Smooth muscle cell (in vitro differentiated cells): ENCODE measurements at regions not wholly inside any gene's neighbourhood (a gene's known extent, or its start where the extent isn't known, plus 50 kb on each side); places are given as distances from the start of the nearest gene placed in this dataset.

Experiments
- DNase-seq: peaks from one replicate; lab custom pipeline; 2025; ENCODE audit not compliant: unreplicated experiment; lab: John Stamatoyannopoulos, UW
- H2AFZ ChIP-seq: fragments of 200-600 bp; sonication (generic); 2 replicates; pipeline ENCODE4 v1.6.0; 2016; ENCODE audit warnings: antibody characterized with exemption, low read depth, mild to moderate bottlenecking
- H3F3A ChIP-seq: fragments of 200-600 bp; sonication (generic); 2 replicates; pipeline ENCODE4 v1.6.0; 2017; ENCODE audit warnings: antibody characterized with exemption, low read depth
- H3K27ac ChIP-seq: fragments of 200-600 bp; sonication (generic); 2 replicates; pipeline ENCODE4 v1.5.1; 2016; ENCODE audit warnings: low read depth, mild to moderate bottlenecking
- H3K27me3 ChIP-seq: fragments of 200-600 bp; sonication (generic); 2 replicates; pipeline ENCODE4 v1.6.1; 2016; ENCODE audit warnings: low read depth, mild to moderate bottlenecking
- H3K36me3 ChIP-seq: fragments of 200-600 bp; sonication (generic); 2 replicates; pipeline ENCODE4 v1.5.1; 2016; ENCODE audit warnings: low read depth
- H3K4me1 ChIP-seq: fragments of 200-600 bp; sonication (generic); 2 replicates; pipeline ENCODE4 v1.5.1; 2016; ENCODE audit warnings: low read depth
- H3K4me2 ChIP-seq: fragments of 200-600 bp; sonication (generic); 2 replicates; pipeline ENCODE4 v1.6.0; 2016; ENCODE audit warnings: mild to moderate bottlenecking
- H3K4me3 ChIP-seq: fragments of 200-600 bp; sonication (generic); 2 replicates; pipeline ENCODE4 v1.5.1; 2016; ENCODE audit warnings: mild to moderate bottlenecking
- H3K79me2 ChIP-seq: fragments of 200-600 bp; sonication (generic); 2 replicates; pipeline ENCODE4 v1.6.0; 2016; ENCODE audit warnings: low read depth, mild to moderate bottlenecking
- H3K9ac ChIP-seq: fragments of 200-600 bp; sonication (generic); 2 replicates; pipeline ENCODE4 v1.6.0; 2016; ENCODE audit warnings: low read depth
- H3K9me3 ChIP-seq: fragments of 200-600 bp; sonication (generic); replicated peaks from 2 replicates; pipeline ENCODE4 v1.5.1; 2016; ENCODE audit warnings: low read depth
- H4K20me1 ChIP-seq: fragments of 200-600 bp; sonication (generic); 2 replicates; pipeline ENCODE4 v1.6.0; 2016; ENCODE audit warnings: low read depth
- WGBS: methylation state at CpG from one replicate; pipeline ENCODE4 v1.1.7; 2016; ENCODE audit warnings: low lambda C conversion rate; 5-methylcytosine and 5-hydroxymethylcytosine counted together
- TF ChIP-seq, protein P1 (sequence below): fragments of 200-600 bp; sonication (generic); IDR thresholded peaks from 2 replicates; pipeline ENCODE4 v1.5.1; 2017; ENCODE audit warnings: borderline replicate concordance, mild to moderate bottlenecking, antibody characterized with exemption; ENCODE audit not compliant: insufficient read depth, poor library complexity, severe bottlenecking

DNA sequence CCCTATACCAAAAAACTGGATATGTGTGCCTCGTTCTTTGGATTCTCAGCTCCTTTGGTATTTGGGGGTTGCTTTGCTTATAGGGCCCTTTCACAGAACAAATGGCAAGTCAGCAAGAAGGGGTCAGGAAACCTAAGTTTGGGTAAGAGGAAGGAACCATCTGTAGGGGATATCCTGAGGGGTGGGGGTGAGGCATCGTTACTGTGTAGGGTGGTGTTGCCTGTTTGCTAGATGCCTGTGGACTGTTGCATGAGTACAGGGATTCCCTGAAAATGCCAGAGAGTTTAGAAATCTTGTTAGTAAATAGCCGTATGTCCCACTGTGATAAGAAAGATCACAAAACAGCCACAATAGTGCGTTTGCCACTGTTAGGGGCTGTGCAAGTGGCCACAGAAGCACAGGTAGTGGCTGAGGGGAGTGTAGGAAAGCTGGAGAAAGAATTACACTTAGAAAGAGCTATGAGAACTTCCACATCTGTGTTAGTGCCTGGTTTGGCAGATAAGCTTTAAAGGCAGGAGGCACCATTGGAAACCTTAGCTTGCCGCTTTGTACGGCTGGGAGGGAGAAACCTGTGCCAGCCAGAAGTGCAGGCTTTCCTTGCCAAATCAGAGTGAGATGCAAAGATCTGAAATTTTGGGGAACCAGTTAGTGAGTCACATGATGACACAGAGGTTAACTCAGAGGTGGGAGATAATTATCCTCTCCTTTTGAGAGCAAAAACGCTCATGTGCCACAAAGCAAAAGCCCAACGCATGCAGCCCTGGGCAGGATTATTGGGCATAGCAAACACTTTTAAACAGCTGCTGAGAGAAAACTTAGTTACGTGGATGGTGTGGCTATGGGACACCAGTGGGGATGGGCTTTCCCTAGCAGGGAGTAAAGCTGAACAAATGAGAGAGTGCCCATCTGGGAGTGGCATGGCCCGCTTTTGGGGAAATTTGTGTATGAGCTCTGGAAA lies 343.7 kb downstream of the ARAP2 start:
- no peak overlapping the region for H3K27ac ChIP-seq
- H3K79me2 ChIP-seq = no peaks in the 10 kb centered on the region
- H2AFZ ChIP-seq = no peak overlapping the region
- no peak overlapping the region for H3K4me2 ChIP-seq
- no peaks in the 10 kb centered on the region for H4K20me1 ChIP-seq
- no peaks in the 10 kb centered on the region for H3K4me1 ChIP-seq
- H3F3A ChIP-seq = no peaks in the 10 kb centered on the region
- TF ChIP-seq, protein P1, sequence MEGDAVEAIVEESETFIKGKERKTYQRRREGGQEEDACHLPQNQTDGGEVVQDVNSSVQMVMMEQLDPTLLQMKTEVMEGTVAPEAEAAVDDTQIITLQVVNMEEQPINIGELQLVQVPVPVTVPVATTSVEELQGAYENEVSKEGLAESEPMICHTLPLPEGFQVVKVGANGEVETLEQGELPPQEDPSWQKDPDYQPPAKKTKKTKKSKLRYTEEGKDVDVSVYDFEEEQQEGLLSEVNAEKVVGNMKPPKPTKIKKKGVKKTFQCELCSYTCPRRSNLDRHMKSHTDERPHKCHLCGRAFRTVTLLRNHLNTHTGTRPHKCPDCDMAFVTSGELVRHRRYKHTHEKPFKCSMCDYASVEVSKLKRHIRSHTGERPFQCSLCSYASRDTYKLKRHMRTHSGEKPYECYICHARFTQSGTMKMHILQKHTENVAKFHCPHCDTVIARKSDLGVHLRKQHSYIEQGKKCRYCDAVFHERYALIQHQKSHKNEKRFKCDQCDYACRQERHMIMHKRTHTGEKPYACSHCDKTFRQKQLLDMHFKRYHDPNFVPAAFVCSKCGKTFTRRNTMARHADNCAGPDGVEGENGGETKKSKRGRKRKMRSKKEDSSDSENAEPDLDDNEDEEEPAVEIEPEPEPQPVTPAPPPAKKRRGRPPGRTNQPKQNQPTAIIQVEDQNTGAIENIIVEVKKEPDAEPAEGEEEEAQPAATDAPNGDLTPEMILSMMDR = no peak
- H3K4me3 ChIP-seq = no peak overlapping the region
- WGBS = 90% methylated on average over 10 of the region's 10 CpGs
- DNase-seq = no peak
- no peaks in the 10 kb centered on the region for H3K27me3 ChIP-seq
- no peaks in the 10 kb centered on the region for H3K36me3 ChIP-seq
- H3K9me3 ChIP-seq = no peaks in the 10 kb centered on the region
- no peak overlapping the region for H3K9ac ChIP-seq

DNA sequence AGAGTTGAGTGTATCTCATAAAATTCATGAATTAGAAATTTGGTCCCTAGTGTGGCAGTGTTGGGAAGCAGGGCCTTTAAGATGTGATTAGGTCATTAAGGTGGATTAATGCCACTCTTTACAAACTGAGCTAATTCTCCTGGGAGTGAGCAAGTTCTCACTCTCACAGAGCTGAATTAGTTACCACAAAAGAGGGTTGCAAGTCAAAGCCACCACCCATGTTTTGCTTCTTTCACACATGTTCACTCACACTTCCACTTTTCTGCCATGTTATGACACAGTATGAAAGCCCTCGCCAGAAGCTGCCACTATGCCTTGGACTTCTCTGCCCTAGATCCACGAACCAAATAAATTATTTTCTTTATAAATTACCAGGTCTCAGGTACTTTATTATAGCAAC lies 332.1 kb downstream of the ARAP2 start:
- no peak for DNase-seq
- H3K27me3 ChIP-seq = no peaks in the 10 kb centered on the region
- H3K4me2 ChIP-seq = no peak overlapping the region
- no peaks in the 10 kb centered on the region for H3K36me3 ChIP-seq
- H3K9me3 ChIP-seq = no peaks in the 10 kb centered on the region
- WGBS = 80% methylated on average over 2 of the region's 2 CpGs
- no peak overlapping the region for H3K9ac ChIP-seq
- no peaks in the 10 kb centered on the region for H3K79me2 ChIP-seq
- H3K4me3 ChIP-seq = no peak overlapping the region
- no peak overlapping the region for H2AFZ ChIP-seq
- no peaks in the 10 kb centered on the region for H3K4me1 ChIP-seq
- H3K27ac ChIP-seq = no peak overlapping the region
- no peaks in the 10 kb centered on the region for H3F3A ChIP-seq
- TF ChIP-seq, protein P1 = no peak
- no peaks in the 10 kb centered on the region for H4K20me1 ChIP-seq

DNA sequence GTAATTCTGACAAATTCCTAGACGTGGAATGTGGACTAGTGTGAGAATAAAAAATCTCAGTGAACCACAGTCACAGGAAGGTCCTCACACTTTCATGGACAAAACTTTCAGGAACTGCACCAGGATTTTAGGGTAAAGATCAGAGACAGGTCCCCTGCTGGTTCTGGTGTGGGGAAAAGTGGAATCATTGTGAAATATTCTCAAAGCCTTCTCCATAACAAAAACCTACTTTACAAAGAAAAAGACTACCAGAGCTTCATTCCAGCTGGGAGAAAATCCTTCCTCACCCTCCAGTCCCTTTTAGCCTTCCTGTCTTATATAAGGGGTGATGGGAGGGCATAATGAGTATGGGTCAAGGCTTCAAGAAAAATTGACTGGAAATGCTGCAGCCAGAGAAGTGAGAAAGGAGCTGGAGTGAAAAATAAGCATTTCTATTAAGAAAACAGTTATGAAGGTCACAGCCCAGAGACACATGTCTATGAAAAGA lies 325.8 kb downstream of the ARAP2 start:
- TF ChIP-seq, protein P1 = no peak
- Histone ChIP-seq H3K4me1 (no peaks in the 10 kb centered on the region), H3K27ac (no peak overlapping the region), H2AFZ (no peak overlapping the region), H3K9me3 (no peaks in the 10 kb centered on the region), H3K4me2 (no peak overlapping the region), H3K9ac (no peak overlapping the region), H3K79me2 (no peaks in the 10 kb centered on the region), H3F3A (no peaks in the 10 kb centered on the region), H3K36me3 (no peaks in the 10 kb centered on the region), H3K27me3 (no peaks in the 10 kb centered on the region), H4K20me1 (no peaks in the 10 kb centered on the region), H3K4me3 (no peak overlapping the region)
- WGBS = 48% methylated on average over 1 of the region's 1 CpG
- DNase-seq = no peak
